Skin of body (tissue), 1 donor: ENCODE measurements at regions not wholly inside any gene's neighbourhood (a gene's known extent, or its start where the extent isn't known, plus 50 kb on each side); places are given as distances from the start of the nearest gene placed in this dataset.
"Not testable (repeated sequence)": the region's sequence is repeated elsewhere in the genome, so short reads cannot be mapped to it uniquely, and the experiment has no call there.

Experiments
- DNase-seq: peaks from one replicate; lab custom pipeline; 2025; lab: John Stamatoyannopoulos, UW

DNA sequence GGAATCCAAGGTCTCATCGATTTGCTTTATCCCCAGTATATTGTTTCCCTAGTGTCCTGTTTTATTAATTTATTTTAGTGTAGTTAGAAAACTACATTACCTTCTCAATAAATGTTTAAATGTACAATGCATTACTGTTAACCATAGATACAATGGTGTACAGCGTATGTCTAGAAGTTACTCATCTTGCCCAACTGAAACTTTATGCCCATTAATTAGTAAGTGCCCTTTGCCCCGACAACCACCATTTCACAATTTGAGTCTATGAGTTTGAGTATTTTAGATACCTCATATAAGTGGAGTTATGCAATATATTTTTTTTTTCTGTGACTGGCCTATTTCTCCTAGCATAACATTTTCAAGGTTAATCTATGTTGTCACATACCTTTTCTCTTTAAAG lies 1343.0 kb upstream of the SLC39A10 start:
- DNase-seq: no peak

DNA sequence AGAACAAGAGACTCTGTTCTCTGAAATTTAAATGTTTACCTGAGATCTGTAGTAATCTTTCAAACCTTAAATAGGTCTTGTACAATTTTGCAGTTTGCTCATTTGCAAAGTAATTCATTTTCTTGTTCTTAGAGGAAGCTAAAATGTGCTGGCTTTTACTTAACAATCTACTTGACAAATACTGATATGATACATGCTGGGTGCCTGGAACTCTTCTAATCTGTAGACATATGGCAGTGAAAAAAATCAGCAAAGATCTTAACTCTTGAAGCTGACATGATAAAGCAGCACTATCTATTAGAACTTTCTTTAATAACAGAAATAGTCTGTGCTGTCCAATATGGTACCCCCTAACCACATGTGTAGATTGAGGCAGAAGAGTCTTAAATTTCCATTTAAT lies 1352.8 kb upstream of the SLC39A10 start:
- DNase-seq: no peak

- no peak for DNase-seq
Measured at GRCh38 chr2:194301946-194302345, 1355.1 kb upstream of the SLC39A10 start.

DNA sequence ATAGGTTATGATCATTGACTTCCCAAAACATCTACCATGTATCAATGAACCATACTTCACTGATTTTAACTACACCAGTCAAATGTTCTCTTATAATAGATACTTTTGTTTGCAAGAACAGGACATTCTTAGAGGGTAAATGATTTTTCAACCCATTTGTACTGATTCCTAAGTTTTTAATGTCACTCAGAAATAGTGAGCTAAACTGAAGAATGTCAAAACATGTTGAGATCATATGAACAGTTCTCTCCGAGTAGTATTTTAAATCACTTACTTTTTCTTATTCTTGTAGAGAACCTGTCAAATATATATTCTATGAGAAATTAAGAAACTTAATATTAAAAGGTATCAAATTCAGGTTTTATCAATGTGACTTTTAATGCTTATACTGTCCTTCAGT lies 1362.9 kb upstream of the SLC39A10 start:
- no peak for DNase-seq

DNA sequence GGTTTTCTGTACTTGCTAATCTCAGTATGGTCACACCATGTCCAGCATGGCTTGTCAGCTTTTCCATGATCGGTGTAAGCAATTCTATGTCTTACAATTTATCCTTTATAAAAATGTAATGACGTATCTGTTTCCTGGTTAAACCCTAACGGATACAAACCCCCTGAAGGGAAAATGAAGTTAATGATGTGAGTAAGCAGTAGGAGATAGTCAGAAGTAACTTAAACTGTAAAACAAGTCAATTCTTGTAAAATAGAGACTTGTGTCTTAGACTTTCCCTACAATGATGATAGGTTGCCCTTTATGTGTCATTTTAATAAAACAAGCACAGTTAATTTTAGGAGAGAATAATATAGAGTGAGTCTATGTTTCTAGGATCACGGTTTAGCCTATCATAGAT lies 1365.9 kb upstream of the SLC39A10 start:
- DNase-seq: no peak

DNA sequence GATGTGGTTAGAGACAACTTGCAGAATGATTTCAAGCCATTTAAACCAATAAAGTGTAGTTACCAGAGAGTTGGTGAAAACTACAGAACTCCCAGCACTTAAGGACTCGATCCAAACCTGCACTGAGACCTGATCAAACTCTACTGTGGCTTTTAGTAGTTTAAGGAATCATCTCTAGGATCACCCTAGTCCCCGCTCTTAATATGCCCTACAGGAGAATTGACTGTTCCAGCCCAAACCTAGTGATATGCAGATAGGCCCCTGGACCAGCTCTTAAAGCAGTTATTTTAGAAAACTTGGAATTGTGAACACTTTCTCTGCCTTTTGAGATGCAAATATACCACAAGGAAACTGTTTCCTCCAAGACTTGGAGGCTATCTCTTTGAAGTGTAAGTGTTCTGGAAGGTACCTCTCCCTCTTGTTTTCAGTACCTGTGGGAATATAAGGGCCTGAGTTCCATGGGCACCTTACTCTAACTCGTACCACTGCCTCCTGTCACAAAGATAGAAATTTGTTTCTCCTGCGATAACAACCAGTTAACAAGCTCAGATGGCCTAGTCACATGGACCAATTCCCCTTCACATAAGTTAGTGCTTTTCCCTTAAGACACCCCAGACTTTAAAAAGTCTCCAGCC lies 1367.2 kb upstream of the SLC39A10 start:
- DNase-seq: no peak

GRCh38 chr2:194276667-194277066 lies 1380.4 kb upstream of the SLC39A10 start:
- DNase-seq: not testable (repeated sequence)

DNA sequence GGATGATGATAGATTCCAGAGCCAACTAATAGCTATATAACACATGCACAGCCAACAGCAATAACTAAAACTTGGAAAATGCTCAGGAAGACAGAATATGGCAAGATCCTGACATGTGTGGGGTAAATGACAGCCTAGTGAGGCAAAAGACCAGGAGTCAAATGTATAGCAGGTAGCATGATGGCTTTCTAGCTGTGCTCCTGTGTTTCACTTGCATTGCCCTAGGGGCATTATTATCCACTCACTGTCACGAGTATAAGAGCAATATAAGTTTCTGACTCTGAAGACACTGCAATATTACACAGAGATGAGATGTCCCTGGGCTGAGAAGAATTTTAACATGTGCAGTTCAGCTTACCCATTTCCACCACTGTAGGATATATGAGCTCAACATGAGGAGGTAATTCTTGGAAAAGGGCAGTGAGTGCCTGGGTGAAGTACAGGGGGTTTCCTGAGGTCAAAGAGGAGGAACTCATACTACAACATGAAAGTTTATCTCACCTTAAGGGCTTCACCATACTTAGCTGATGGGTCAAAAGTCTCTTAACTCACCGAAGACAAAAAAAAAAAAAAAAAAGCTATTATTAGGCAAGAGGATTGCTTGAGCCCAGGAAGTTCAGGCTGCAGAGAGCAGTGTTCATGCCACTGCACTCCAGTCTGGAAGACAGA lies 1385.6 kb upstream of the SLC39A10 start:
- no peak for DNase-seq

- no peak for DNase-seq
Measured at GRCh38 chr2:194270648-194271047, 1386.4 kb upstream of the SLC39A10 start.

DNA sequence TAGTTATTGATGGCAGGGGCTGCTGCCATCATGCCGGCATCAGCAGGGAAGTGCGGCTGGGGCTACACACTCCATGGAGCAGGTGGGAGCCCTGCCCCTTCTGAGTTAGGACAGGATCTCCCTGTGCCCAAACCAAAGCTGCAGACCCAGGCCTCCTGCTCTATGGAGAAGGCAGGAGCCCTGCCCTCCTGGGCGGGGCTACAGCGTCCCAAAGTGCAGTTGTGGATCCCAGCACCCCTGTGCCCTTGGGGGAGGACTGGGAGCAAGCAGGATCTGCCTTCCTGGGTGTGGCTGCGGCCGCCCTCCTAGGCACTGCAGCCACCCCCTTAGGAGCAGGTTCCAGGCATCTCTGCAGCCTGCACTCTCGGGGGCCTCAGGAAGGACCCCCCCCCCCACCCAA lies 1392.4 kb upstream of the SLC39A10 start:
- no peak for DNase-seq

DNA sequence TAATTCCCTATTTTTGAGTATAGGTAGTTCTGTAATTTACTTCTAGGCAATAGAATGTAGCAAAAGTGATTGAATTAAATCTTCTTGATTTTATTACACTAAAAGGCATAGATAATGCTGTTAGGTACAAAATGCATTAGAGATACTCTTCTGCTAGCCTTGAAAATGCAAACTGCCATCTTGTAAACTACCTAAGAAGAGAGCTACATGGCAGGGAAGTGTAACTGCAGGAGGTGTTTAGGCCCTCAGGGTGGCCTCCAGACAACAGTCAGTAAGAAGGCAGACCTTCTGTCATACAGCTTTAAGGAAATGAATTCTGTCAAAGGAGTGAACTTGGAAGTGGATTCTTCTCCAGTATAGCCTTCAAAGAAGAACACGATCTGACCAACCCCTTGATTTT lies 1396.8 kb upstream of the SLC39A10 start:
- DNase-seq: no peak

DNA sequence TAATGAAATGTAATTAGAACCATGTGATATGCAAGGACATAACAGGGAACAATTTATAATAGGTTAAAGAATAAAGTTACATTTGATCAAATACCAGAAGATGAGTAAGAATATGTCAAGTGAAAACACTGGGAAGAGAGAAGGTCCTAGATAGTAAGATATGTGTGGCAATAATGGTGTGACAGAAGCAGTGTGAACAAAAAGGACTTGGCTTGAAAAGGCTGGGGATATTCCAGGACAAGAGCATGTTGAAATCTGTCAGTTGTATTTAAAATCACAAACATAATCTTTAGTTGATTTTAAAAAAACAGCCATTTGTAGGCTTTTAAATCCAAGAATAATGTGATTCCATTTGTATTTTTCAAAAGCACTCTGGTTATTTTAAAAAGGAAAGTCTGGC lies 1399.9 kb upstream of the SLC39A10 start:
- DNase-seq: no peak

DNA sequence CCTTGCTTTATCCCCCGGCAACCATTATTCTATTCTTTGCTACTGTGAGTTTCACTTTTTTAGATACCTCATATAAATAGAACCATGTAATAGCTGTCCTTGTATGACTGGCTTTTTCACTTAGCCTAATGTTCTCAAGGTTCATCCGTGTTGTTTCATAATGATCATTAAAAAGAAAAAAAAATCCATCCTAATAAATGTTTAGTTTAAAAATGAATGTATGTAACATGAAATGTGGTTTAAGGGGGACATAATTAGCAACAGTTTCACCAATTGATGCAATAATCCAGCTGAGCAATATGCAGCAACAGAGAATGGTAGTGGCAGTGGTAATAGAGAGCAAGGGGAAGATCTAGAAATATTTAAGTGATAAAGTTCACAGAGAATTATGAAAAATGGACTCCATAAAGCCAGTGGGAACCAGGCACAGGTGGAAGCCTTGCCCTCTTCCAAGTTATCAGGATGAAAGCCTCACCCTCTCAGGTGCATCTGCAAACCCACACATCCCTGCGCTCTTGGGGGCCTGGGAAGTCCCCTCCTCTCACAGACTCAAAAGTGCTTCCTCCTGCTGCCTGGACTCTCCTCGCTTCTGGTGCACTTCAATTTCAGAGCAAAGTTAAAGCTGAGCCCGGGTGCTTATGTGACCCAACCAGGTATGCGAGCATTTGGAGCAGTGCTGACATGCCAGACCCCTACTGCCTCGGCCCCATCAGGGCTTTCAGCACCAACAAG lies 1403.3 kb upstream of the SLC39A10 start:
- no peak for DNase-seq

DNA sequence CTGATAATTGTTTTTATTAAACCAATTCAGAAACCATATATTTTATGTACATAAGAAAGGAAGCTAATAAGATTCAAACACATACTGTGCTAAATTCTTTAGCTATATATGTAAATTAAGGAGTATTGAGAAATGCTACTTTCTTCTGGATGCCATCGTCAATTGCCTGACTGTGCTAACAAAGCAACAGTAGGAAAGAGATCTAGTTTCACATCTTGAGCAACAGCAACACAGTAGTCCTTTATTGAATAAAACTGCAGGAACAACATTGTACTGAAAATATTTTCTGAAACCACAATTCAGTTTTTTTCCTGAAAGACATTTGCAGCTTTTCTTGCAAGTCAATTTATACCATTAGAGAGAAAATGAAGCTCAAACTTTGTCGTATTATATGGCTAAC lies 1404.9 kb upstream of the SLC39A10 start:
- no peak for DNase-seq

- DNase-seq: no peak
Measured at GRCh38 chr2:194232600-194232999, 1424.4 kb upstream of the SLC39A10 start.

- DNase-seq: no peak
Measured at GRCh38 chr2:194223218-194223617, 1433.8 kb upstream of the SLC39A10 start.

- no peak for DNase-seq
Measured at GRCh38 chr2:194214192-194214591, 1442.8 kb upstream of the SLC39A10 start.

DNA sequence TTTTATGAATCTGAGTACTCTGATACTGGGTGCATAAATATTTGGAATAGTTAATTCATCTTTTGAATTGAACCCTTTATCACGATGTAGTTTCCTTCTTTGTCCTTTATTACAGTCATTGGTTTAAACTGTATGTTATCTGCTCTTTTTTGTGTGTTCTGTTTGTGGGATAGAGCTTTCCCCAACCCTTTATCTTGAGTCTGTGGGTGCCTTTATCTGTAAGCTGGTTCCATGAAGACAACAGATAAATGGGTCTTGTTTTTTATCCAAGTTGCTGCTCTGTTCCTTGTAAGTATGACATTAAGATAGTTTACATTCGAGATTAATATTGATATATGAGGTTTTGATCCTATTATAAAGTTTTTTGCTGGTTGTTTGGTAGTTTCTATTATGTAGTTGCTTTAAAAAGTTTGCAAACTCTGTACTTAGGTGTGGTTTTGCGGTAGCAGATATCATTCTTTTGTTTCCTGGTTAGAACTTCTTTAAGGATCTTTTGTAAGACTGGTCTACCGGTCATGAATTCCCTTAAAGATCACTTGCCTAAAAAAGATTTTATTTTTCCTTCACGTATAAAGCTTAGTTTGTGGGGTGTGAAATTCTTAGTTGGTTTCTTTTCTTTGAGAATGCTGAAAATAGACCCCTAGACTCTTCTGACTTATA lies 1451.3 kb upstream of the SLC39A10 start:
- DNase-seq: no peak

- DNase-seq: no peak
Measured at GRCh38 chr2:194203898-194204297, 1453.1 kb upstream of the SLC39A10 start.

GRCh38 chr2:194182888-194183287 lies 1474.1 kb upstream of the SLC39A10 start:
- no peak for DNase-seq

- DNase-seq: no peak
Measured at GRCh38 chr2:194176134-194176533, 1480.9 kb upstream of the SLC39A10 start.

GRCh38 chr2:194166818-194167217 lies 1490.2 kb upstream of the SLC39A10 start:
- no peak for DNase-seq
